SK-N-SH (cell line): ENCODE measurements at regions not wholly inside any gene's neighbourhood (a gene's known extent, or its start where the extent isn't known, plus 50 kb on each side); places are given as distances from the start of the nearest gene placed in this dataset.

Experiments
- CTCF ChIA-PET: fragments of 300-600, 350-600 bp; formaldehyde crosslinking; extraction: SDS; loops from one replicate; lab custom pipeline; 2021; lab: Yijun Ruan, JAX
- POLR2A ChIA-PET: fragments of 350-600 bp; sonication (Branson Sonifier 250); formaldehyde crosslinking; extraction: SDS; loops from one replicate; lab custom pipeline; 2020; ENCODE audit warnings: antibody characterized with exemption, inconsistent platforms; lab: Yijun Ruan, JAX
- DNase-seq: peaks from one replicate; pipeline ENCODE4 v3.0.0; 2012
- H2AFZ ChIP-seq: fragments of 200-600 bp; sonication (generic); 2 replicates; pipeline ENCODE4 v1.8.1; 2016; ENCODE audit warnings: antibody characterized with exemption, mild to moderate bottlenecking, low read depth
- H3F3A ChIP-seq: fragments of 200-600 bp; sonication (generic); replicated peaks from 2 replicates; pipeline ENCODE3; 2016; ENCODE audit warnings: antibody characterized with exemption, mild to moderate bottlenecking; ENCODE audit not compliant: insufficient read depth
- H3K27ac ChIP-seq, 2 experiments: fragments of 200-500 bp in 1 of 2; fragments of 200-600 bp in 1 of 2; sonication (Bioruptor generic) in 1 of 2; sonication (generic), shearing (Covaris generic) in 1 of 2; 2 replicates each; pipeline versions ENCODE4 v1.5.1 to v1.6.1; 2014 to 2016; ENCODE audit warnings: low read depth in 2 of 2, inconsistent platforms in 1 of 2, low read length in 1 of 2, mild to moderate bottlenecking in 1 of 2, mixed read lengths in 1 of 2
- H3K27me3 ChIP-seq: fragments of 200-600 bp; sonication (generic), shearing (Covaris generic); 2 replicates; pipeline ENCODE4 v1.6.1; 2016; ENCODE audit warnings: mixed run types; ENCODE audit not compliant: insufficient read depth
- H3K36me3 ChIP-seq, 2 experiments: fragments of 200-500 bp in 1 of 2; fragments of 200-600 bp in 1 of 2; sonication (Bioruptor generic) in 1 of 2; sonication (generic) in 1 of 2; replicated peaks in 1 of 2; 2 replicates each; pipeline versions ENCODE3 to v1.5.1; 2014 to 2016; ENCODE audit warnings: low read length in 1 of 2, mild to moderate bottlenecking in 1 of 2; ENCODE audit not compliant: insufficient read depth in 2 of 2, control insufficient read depth in 1 of 2
- H3K4me1 ChIP-seq, 2 experiments: fragments of 200-500 bp in 1 of 2; fragments of 200-600 bp in 1 of 2; sonication (Bioruptor generic) in 1 of 2; sonication (generic), shearing (Covaris generic) in 1 of 2; 2 replicates each; pipeline versions ENCODE4 v1.5.1 to v1.6.1; 2014 to 2016; ENCODE audit warnings: low read depth in 1 of 2, low read length in 1 of 2, mixed run types in 1 of 2; ENCODE audit not compliant: insufficient read depth in 2 of 2, control insufficient read depth in 1 of 2
- H3K4me2 ChIP-seq: fragments of 200-600 bp; sonication (generic), shearing (Covaris generic); 2 replicates; pipeline ENCODE4 v1.6.1; 2017; ENCODE audit warnings: mixed run types
- H3K4me3 ChIP-seq, 2 experiments: fragments of 200-500 bp in 1 of 2; fragments of 200-600 bp in 1 of 2; sonication (Bioruptor generic) in 1 of 2; sonication (generic), shearing (Covaris generic) in 1 of 2; 2 replicates each; pipeline versions ENCODE4 v1.5.1 to v1.8.1; 2014 to 2016; ENCODE audit warnings: low read depth in 2 of 2, inconsistent platforms in 1 of 2, low read length in 1 of 2, mild to moderate bottlenecking in 1 of 2, mixed read lengths in 1 of 2, moderate library complexity in 1 of 2
- H3K79me2 ChIP-seq: fragments of 200-600 bp; sonication (generic); 2 replicates; pipeline ENCODE4 v1.8.1; 2017; ENCODE audit warnings: mild to moderate bottlenecking; ENCODE audit not compliant: insufficient read depth
- H3K9ac ChIP-seq: fragments of 200-600 bp; sonication (generic); 2 replicates; pipeline ENCODE4 v1.6.1; 2017; ENCODE audit warnings: mixed run types
- H3K9me2 ChIP-seq: fragments of 200-600 bp; sonication (generic); 2 replicates; pipeline ENCODE4 v1.6.1; 2017; ENCODE audit warnings: mixed run types
- H3K9me3 ChIP-seq: fragments of 200-600 bp; sonication (generic); 2 replicates; pipeline ENCODE4 v1.6.1; 2017; ENCODE audit warnings: mixed run types, mild to moderate bottlenecking, moderate library complexity
- H4K20me1 ChIP-seq: fragments of 200-600 bp; sonication (generic); 2 replicates; pipeline ENCODE4 v1.6.1; 2017; ENCODE audit warnings: mild to moderate bottlenecking, mixed run types; ENCODE audit not compliant: insufficient read depth
- CHD2 ChIP-seq: fragments of 150-350 bp; IDR thresholded peaks from 2 replicates; pipeline ENCODE4 v1.6.1; 2018; ENCODE audit warnings: low read length; ENCODE audit not compliant: partially characterized antibody
- EP300 ChIP-seq, 2 experiments: IDR thresholded peaks; 2 replicates each; pipeline versions ENCODE4 v1.4.0 to v1.6.1; 2012; ENCODE audit warnings: borderline replicate concordance in 1 of 2, low read depth in 1 of 2, low read length in 1 of 2
- EZH2phosphoT487 ChIP-seq: fragments of 200-600 bp; sonication (generic); IDR thresholded peaks from 2 replicates; pipeline ENCODE4 v1.6.1; 2017; ENCODE audit warnings: low read depth, mixed run types, mild to moderate bottlenecking, antibody characterized with exemption, moderate library complexity, borderline replicate concordance
- FOSL2 ChIP-seq: IDR thresholded peaks from 2 replicates; pipeline ENCODE4 v1.4.0; 2012; ENCODE audit warnings: low read depth, mild to moderate bottlenecking, moderate library complexity, borderline replicate concordance
- GABPA ChIP-seq: IDR thresholded peaks from 2 replicates; pipeline ENCODE4 v1.4.0; 2012; ENCODE audit warnings: low read depth, mild to moderate bottlenecking
- IRF3 ChIP-seq: fragments of 150-350 bp; IDR thresholded peaks from 2 replicates; pipeline ENCODE4 v1.6.1; 2016; ENCODE audit warnings: mild to moderate bottlenecking, low read depth, low read length
- JUND ChIP-seq: IDR thresholded peaks from 2 replicates; pipeline ENCODE4 v1.4.0; 2012
- MXI1 ChIP-seq: IDR thresholded peaks from 2 replicates; pipeline ENCODE4 v1.6.1; 2012; ENCODE audit warnings: mild to moderate bottlenecking, low read depth, low read length, improper control_type of control experiment
- NRF1 ChIP-seq: IDR thresholded peaks from 2 replicates; pipeline ENCODE4 v1.6.1; 2012; ENCODE audit warnings: low read depth, mild to moderate bottlenecking, low read length
- RCOR1 ChIP-seq: fragments of 150-350 bp; IDR thresholded peaks from 2 replicates; pipeline ENCODE4 v1.6.1; 2017; ENCODE audit warnings: antibody characterized with exemption, low read length
- RFX5 ChIP-seq: IDR thresholded peaks from 2 replicates; pipeline ENCODE4 v1.6.1; 2012; ENCODE audit warnings: mild to moderate bottlenecking, improper control_type of control experiment, low read length
- RXRA ChIP-seq: IDR thresholded peaks from 2 replicates; pipeline ENCODE4 v1.4.0; 2012; ENCODE audit warnings: low read depth, mild to moderate bottlenecking, borderline replicate concordance
- SMC3 ChIP-seq: IDR thresholded peaks from 2 replicates; pipeline ENCODE4 v1.6.1; 2012; ENCODE audit warnings: low read depth, low read length, improper control_type of control experiment
- TAF1 ChIP-seq: IDR thresholded peaks from 2 replicates; pipeline ENCODE4 v1.6.1; 2012; ENCODE audit warnings: low read depth, mild to moderate bottlenecking, low read length, moderate library complexity, borderline replicate concordance
- TCF12 ChIP-seq: IDR thresholded peaks from 2 replicates; pipeline ENCODE4 v1.4.0; 2012
- USF1 ChIP-seq: IDR thresholded peaks from 2 replicates; pipeline ENCODE4 v1.4.0; 2012; ENCODE audit warnings: low read depth, borderline replicate concordance
- USF2 ChIP-seq: fragments of 150-350 bp; IDR thresholded peaks from 2 replicates; pipeline ENCODE4 v1.6.1; 2017; ENCODE audit warnings: antibody characterized with exemption, low read length, low read depth, borderline replicate concordance
- WGBS: methylation state at CpG from one replicate; pipeline ENCODE4 v1.1.6; 2017; ENCODE audit warnings: low lambda C conversion rate; 5-methylcytosine and 5-hydroxymethylcytosine counted together

GRCh38 chr10:105964009-105964408 lies 1200.5 kb downstream of the SORCS1 start:
- no peaks in the 10 kb centered on the region for H3K27me3 ChIP-seq
- no peak for TF ChIP-seq EP300 (IDR thresholded peaks at IDR 0.05; ENCODE audit: borderline replicate concordance in 1 of 2, low read depth in 1 of 2, low read length in 1 of 2)
- TF ChIP-seq USF1: no peak
- TF ChIP-seq GABPA: no peak
- no peak for TF ChIP-seq JUND
- TF ChIP-seq CHD2: no peak
- TF ChIP-seq EZH2phosphoT487: no peak
- TF ChIP-seq RFX5: no peak
- TF ChIP-seq SMC3: no peak
- ChIA-PET POLR2A (no interaction called here), CTCF (interaction anchor here (1.3 to 2.0 kb wide), 2 partner anchors 12 to 14 kb away, joined by 6 to 10 read pairs; no protein-coding TSS in a partner anchor)
- H2AFZ ChIP-seq: no peak overlapping the region
- WGBS: 25% methylated on average over 5 of the region's 5 CpGs
- H3F3A ChIP-seq: no peaks in the 10 kb centered on the region
- peaks cover 0 to 5% of the 10 kb centered on the region in 2 experiments; a peak in 2 of 4 replicates for H3K4me1 ChIP-seq
- H3K27ac ChIP-seq: no peak overlapping the region
- H3K9me2 ChIP-seq: no peaks in the 10 kb centered on the region
- no peak for DNase-seq
- H3K4me2 ChIP-seq: no peak overlapping the region
- H3K9me3 ChIP-seq: no peaks in the 10 kb centered on the region
- H4K20me1 ChIP-seq: no peaks in the 10 kb centered on the region
- no peaks in the 10 kb centered on the region for H3K36me3 ChIP-seq
- no peak overlapping the region for H3K4me3 ChIP-seq
- no peaks in the 10 kb centered on the region for H3K79me2 ChIP-seq
- H3K9ac ChIP-seq: no peak overlapping the region

GRCh38 chr10:105963334-105963884 lies 1201.1 kb downstream of the SORCS1 start:
- CTCF ChIA-PET: interaction anchor here (1.3 to 2.0 kb wide), 2 partner anchors 11 to 13 kb away, joined by 6 to 10 read pairs; no protein-coding TSS in a partner anchor
- Histone ChIP-seq H3K4me3 (no peak overlapping the region), H2AFZ (no peak overlapping the region), H3K9ac (no peak overlapping the region), H3K79me2 (no peaks in the 10 kb centered on the region), H3K9me3 (no peaks in the 10 kb centered on the region), H3F3A (no peaks in the 10 kb centered on the region), H3K27me3 (no peaks in the 10 kb centered on the region), H3K36me3 (no peaks in the 10 kb centered on the region), H4K20me1 (no peaks in the 10 kb centered on the region), H3K4me1 (peaks cover 0 to 5% of the 10 kb centered on the region in 2 experiments; a peak in 2 of 4 replicates), H3K4me2 (no peak overlapping the region), H3K9me2 (no peaks in the 10 kb centered on the region), H3K27ac (no peak overlapping the region)
- POLR2A ChIA-PET: no interaction called here
- TF ChIP-seq RCOR1 (no peak), TCF12 (no peak), RXRA (no peak), CHD2 (no peak), TAF1 (no peak), GABPA (no peak), RFX5 (no peak), USF2 (no peak), EP300 (IDR thresholded peaks at IDR 0.05; ENCODE audit: borderline replicate concordance in 1 of 2, low read depth in 1 of 2, low read length in 1 of 2) (no peak), IRF3 (no peak), FOSL2 (no peak), MXI1 (no peak), NRF1 (no peak)
- WGBS: 0% methylated on average over 1 of the region's 1 CpG
- DNase-seq: no peak
